NCI-H524 (cell line): ENCODE measurements at regions not wholly inside any gene's neighbourhood (a gene's known extent, or its start where the extent isn't known, plus 50 kb on each side); places are given as distances from the start of the nearest gene placed in this dataset.

Source experiments
- DNase-seq, 2 experiments: peaks; one replicate each; lab custom pipeline; 2025; lab: John Stamatoyannopoulos, UW

DNA sequence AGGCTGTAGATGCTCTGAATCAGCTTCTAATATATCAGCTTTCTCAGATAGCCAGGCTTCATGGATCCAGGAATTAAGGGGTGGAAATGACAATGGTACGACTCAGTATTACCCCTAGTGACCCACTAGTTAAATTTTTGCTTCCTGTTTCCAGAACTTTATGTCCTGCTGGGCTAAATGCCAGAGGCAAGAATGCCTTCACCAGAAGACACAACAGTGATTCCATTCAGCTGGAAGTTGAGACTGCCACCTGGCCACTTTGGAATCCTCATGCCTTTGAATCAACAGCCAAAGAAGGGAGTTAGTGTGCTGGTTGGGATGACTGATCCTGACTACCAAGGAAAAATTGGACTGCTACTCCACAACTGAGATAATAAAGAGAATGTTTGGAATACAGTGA is 239.1 kb downstream of the ASXL3 start:
- DNase-seq = no peak

DNA sequence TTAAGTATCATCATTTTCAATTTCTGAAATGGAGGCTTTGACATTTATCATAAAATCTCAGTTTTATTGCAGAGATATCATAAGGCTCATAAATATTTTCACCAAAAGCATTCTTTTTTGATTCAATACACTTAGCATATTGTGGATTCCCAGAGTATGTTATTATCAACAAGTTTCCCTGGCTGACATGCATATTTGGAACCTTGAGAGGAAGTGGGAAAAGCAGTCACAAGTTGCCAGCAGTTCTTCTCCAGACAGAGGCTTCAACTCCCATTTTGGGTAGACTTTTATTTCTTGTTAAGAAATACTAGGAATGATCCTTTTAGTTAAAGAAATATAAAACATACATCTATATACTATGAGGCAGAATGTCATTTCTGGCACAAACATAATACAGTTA is 236.5 kb downstream of the ASXL3 start:
- no peak for DNase-seq

DNA sequence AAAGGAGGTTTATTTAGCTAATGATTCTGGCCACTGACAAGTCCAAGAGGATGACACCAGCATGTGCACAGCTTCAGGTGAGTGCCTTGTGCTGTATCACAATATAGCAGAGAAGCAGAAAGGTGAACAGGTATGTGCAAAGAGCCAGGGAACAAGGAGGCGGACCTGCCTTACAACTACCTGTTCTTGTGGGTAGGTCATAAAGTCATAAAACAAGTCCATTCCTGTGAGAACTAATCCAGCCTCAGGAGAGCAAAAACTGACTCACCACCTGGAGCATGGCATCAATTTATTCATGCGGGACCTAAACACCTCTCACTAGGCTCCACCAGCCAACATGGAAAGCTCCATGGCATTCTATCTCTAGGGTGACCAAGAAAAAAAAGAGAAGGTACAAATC is 234.2 kb downstream of the ASXL3 start:
- DNase-seq = no peak

DNA sequence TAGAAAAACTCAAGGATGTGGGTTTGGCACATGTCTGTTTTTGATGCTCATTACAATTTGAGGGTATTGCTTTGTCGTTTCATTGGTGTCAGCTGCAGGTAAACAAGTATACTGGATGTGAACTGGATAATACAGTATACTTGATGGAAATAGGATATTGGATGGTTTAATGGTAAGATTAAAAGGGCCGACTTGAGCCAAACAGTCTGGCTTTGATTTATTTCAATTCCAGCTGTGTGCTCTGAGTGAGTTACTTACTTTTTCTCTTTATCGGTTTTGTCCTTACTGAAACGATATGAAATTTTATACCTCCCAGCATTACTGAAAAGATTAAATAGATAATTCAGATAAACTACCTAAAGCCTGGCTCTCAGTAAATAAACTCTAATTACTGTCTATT is 227.6 kb downstream of the ASXL3 start:
- DNase-seq = no peak

DNA sequence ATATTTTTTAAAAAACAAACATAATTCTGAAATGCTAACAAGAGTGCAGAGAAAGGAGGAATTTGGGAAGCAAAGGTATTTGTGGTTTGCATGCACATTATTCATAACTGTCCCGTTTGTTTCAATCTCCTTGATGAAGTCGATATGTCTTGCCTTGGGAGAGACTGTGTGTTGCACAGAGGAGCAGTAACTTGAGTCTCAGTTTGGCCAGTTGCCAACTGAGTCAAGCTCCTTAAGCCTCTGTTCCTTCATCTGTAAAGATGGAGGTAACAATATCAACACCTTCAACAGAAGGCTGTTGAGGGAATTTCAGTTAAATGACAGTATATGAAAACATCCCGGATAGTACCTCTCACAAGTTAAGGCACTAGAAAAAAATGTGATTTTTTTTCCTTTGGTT is 226.2 kb downstream of the ASXL3 start:
- peak; percentile 69 to 88 for DNase-seq

DNA sequence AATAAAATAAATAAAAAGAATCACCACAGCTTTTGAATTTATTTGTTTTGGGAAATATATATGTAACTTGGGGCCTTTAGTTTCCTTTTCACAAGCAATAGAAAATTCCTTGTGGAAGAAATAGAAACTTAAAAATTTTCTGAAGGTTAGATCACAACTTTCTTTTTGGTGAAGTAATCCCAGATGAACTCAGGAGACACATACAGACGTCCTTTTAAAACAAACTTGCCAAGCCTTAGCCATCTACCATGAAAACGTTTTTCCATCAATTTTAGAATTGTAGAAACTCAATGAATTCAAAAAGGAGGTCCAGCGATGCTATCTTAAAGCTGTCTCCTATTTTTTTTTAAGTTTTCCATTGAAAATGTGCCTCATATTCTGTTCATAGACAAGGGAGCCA is 225.6 kb downstream of the ASXL3 start:
- no peak for DNase-seq

DNA sequence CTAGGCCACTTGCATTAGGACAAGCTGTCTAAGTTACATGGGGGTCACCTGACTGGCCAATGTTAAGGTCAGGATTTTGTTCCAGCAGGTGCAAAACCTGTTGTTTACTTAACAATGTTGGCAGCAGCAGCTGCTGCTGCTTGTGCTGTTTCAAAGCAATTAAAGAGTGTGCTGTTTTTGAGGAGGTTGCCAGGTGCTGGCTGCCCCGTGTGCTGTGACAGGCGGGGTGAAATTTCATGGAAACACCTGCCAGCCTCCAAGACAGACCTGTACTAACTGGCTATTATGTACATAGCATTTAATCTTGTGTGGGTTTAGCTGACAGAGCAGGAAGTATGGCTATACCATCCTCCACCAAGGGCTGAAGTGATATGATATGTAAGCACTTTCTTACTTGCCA is 224.9 kb downstream of the ASXL3 start:
- peak; percentile 77 to 94 for DNase-seq
